Testis (tissue), 2 donors: ENCODE measurements at regions not wholly inside any gene's neighbourhood (a gene's known extent, or its start where the extent isn't known, plus 50 kb on each side); places are given as distances from the start of the nearest gene placed in this dataset.

Source experiments
- DNase-seq: peaks from one replicate; pipeline ENCODE4 v3.0.0-alpha.2; 2019
- H3K27ac ChIP-seq, 2 donors: fragments of 200-600 bp; sonication (generic); one replicate each; pipeline ENCODE4 v1.5.1; 2019
- H3K27me3 ChIP-seq: fragments of 200-600 bp; sonication (generic); one replicate; pipeline ENCODE4 v1.5.1; 2019
- H3K36me3 ChIP-seq: fragments of 200-600 bp; sonication (generic); one replicate; pipeline ENCODE4 v1.5.1; 2017; ENCODE audit warnings: low read depth; ENCODE audit errors: missing control alignments
- H3K4me1 ChIP-seq: fragments of 200-600 bp; sonication (generic); one replicate; pipeline ENCODE4 v1.5.1; 2019
- H3K4me3 ChIP-seq, 2 donors: fragments of 200-600 bp; sonication (generic); one replicate each; pipeline ENCODE4 v1.5.1; 2017 to 2019
- H3K9me3 ChIP-seq: fragments of 200-600 bp; sonication (generic); one replicate; pipeline ENCODE4 v1.5.1; 2017
- CTCF ChIP-seq, 3 experiments: fragments of 450-650 bp in 2 of 3; fragments of 200-600 bp in 1 of 3; sonication (generic) in 1 of 3; IDR thresholded peaks; one replicate each; pipeline ENCODE4 v1.5.1; 2016 to 2019; ENCODE audit warnings: antibody characterized with exemption in 3 of 3, mild to moderate bottlenecking in 2 of 3, moderate library complexity in 1 of 3
- POLR2A ChIP-seq: fragments of 450-650 bp; IDR thresholded peaks from one replicate; pipeline ENCODE4 v1.6.1; 2017; ENCODE audit warnings: antibody characterized with exemption, mild to moderate bottlenecking, moderate library complexity
- WGBS, 2 donors: methylation state at CpG; one replicate each; pipeline ENCODE4 v1.1.5; 2018; 5-methylcytosine and 5-hydroxymethylcytosine counted together
- intact Hi-C: fragments of 100-400 bp; cut with DNase I; formaldehyde crosslinking; loops from one replicate; pipeline ENCODE4 v1.15.1; 2023; ENCODE audit warnings: low total_unique reads

DNA sequence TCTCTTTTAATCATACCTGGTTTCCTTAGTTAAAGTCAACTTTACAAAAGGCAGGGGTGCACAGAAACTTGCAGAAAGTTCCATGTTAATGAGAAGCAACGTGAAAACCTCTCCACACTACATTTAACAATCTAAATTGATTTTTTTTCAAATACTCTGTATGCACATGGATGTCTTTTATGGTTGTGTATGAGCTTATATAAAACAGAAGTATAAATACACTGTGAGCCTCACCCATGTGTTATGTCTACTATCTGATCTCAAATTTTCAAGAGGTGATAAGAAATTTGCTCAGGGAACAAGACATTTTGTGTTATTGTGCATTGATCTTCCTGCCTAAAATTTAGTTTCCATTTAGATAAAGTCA is 617.6 kb downstream of the ADCYAP1 start:
- no peak for TF ChIP-seq POLR2A
- TF ChIP-seq CTCF (IDR thresholded peaks at IDR 0.05): no peak
- no peak for DNase-seq
- Histone ChIP-seq H3K4me1 (no peaks in the 10 kb centered on the region), H3K4me3 (no peak overlapping the region), H3K27ac (no peak overlapping the region), H3K9me3 (no peaks in the 10 kb centered on the region), H3K36me3 (no peaks in the 10 kb centered on the region), H3K27me3 (no peaks in the 10 kb centered on the region)
- 81 to 82% methylated on average over 1 of the region's 1 CpG for WGBS, 2 donors
- intact Hi-C loops: no loop called here

- DNase-seq: no peak
- Histone ChIP-seq H3K27me3 (no peaks in the 10 kb centered on the region), H3K4me3 (no peak overlapping the region), H3K36me3 (no peaks in the 10 kb centered on the region), H3K27ac (no peak overlapping the region), H3K9me3 (no peaks in the 10 kb centered on the region), H3K4me1 (no peaks in the 10 kb centered on the region)
- intact Hi-C loops: no loop called here
- TF ChIP-seq CTCF (IDR thresholded peaks at IDR 0.05): no peak
- TF ChIP-seq POLR2A: no peak
- 80 to 83% methylated on average over 1 of the region's 1 CpG for WGBS, 2 donors
Observed at GRCh38 chr18:1526991-1527390, 622.3 kb downstream of the ADCYAP1 start.

DNA sequence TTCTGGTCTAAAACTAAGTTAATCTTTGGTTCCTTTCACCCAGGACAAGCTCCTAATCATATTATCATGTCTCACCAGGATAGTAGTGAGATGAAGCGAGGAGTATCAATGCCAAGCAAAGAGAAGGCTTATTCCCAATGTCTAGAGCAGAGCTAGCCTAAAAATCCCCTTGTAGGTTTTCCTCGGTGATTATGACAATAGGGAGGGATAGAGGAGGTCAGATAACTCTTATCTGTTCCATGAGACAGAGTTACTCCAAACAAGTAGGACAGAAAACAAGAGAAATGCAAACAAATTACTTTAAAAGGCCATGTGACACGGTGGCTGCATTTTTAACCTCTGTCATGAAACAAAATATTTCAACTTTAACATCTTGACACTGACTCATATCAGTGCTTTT is 623.1 kb downstream of the ADCYAP1 start:
- no peak for DNase-seq
- 67 to 70% methylated on average over 3 of the region's 3 CpGs for WGBS, 2 donors
- intact Hi-C loops: no loop called here
- Histone ChIP-seq H3K27ac (no peak overlapping the region), H3K4me1 (no peaks in the 10 kb centered on the region), H3K36me3 (no peaks in the 10 kb centered on the region), H3K4me3 (no peak overlapping the region), H3K9me3 (no peaks in the 10 kb centered on the region), H3K27me3 (no peaks in the 10 kb centered on the region)
- TF ChIP-seq POLR2A (no peak), CTCF (IDR thresholded peaks at IDR 0.05) (no peak)

- 78 to 84% methylated on average over 1 of the region's 1 CpG for WGBS, 2 donors
- no peaks in the 10 kb centered on the region for H3K36me3 ChIP-seq
- no peaks in the 10 kb centered on the region for H3K4me1 ChIP-seq
Observed at GRCh38 chr18:1528447-1528846, 623.8 kb downstream of the ADCYAP1 start.

More at GRCh38 chr18:1528447-1528846, 623.8 kb downstream of the ADCYAP1 start:
- intact Hi-C loops: no loop called here
- Histone ChIP-seq H3K27me3 (no peaks in the 10 kb centered on the region), H3K4me3 (no peak overlapping the region), H3K9me3 (no peaks in the 10 kb centered on the region), H3K27ac (no peak overlapping the region)
- TF ChIP-seq CTCF (IDR thresholded peaks at IDR 0.05) (no peak), POLR2A (no peak)
- DNase-seq: no peak
